ENCODE measurements at regions not wholly inside any gene's neighbourhood (a gene's known extent, or its start where the extent isn't known, plus 50 kb on each side); places are given as distances from the start of the nearest gene placed in this dataset.
A peak's percentile ranks its signal among the peaks of the same experiment; 100 is the strongest.

DNA sequence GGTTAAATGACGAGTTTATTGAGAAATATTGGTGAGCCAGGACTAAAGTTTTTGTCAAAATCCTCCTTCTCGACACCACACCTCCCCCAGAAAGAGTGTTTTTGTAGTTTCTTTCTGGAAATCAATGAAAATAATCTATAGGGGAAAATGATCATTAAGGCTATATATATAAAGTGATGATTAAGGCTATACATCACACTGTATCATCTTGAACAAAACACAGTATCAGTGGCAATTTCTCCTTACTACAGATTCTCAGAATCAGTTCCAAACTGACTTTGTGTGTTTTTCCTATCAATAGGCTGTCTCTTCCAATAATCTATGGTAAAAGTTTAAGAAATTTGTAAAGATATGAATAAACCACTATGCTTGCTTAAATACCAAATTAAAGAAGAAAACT, 81.7 kb downstream of the IFNG-AS1 start:
- H3K4me3 ChIP-seq (ENCODE audit: low read length): no peak overlapping the region
- peaks cover 0 to 2% of the 10 kb centered on the region in 2 donors for H3K27me3 Mint-ChIP-seq
- H3K4me1 ChIP-seq (ENCODE audit: insufficient read depth, low read length): no peaks in the 10 kb centered on the region
- no peak overlapping the region for H3K27ac Mint-ChIP-seq
- ChIA-PET POLR2A (no interaction called here), CTCF (no interaction called here)
- no peak for DNase-seq
- H3K36me3 Mint-ChIP-seq: peaks cover 1 to 29% (median 12%) of the 10 kb centered on the region in 3 donors
- H3K27ac ChIP-seq (ENCODE audit: low read depth, low read length): no peak overlapping the region
- peaks cover 11 to 44% (median 28%) of the 10 kb centered on the region in 3 donors for H3K4me1 Mint-ChIP-seq
- peaks cover 12 to 22% (median 18%) of the 10 kb centered on the region in 5 donors for H3K9me3 Mint-ChIP-seq
- peak overlapping the region in 2 of 7 donors; percentile 22 to 37 for H3K4me3 Mint-ChIP-seq
- H3K27me3 ChIP-seq (ENCODE audit: insufficient read depth, low read length, poor library complexity, severe bottlenecking): no peaks in the 10 kb centered on the region
- no peaks in the 10 kb centered on the region for H3K36me3 ChIP-seq (ENCODE audit: insufficient read depth, low read length)
- H3K9me3 ChIP-seq (ENCODE audit: low read length): no peaks in the 10 kb centered on the region
